Mesenchymal stem cell (in vitro differentiated cells and primary cell): ENCODE measurements at regions not wholly inside any gene's neighbourhood (a gene's known extent, or its start where the extent isn't known, plus 50 kb on each side); places are given as distances from the start of the nearest gene placed in this dataset.

ENCODE experiments used
- DNase-seq: peaks from one replicate; pipeline ENCODE4 v3.0.0-alpha.2; 2013
- H2AFZ ChIP-seq: one replicate; pipeline ENCODE4 v1.6.1; 2013; ENCODE audit warnings: low read depth, mild to moderate bottlenecking, control low read depth, inconsistent platforms, low read length, moderate library complexity
- H2AK5ac ChIP-seq: 2 replicates; pipeline ENCODE4 v1.6.1; 2013; ENCODE audit warnings: low read length, moderate library complexity, mild to moderate bottlenecking, inconsistent platforms; ENCODE audit not compliant: severe bottlenecking
- H2BK120ac ChIP-seq: one replicate; pipeline ENCODE4 v1.6.1; 2013; ENCODE audit warnings: low read depth, mild to moderate bottlenecking, inconsistent platforms, low read length, moderate library complexity
- H2BK12ac ChIP-seq, 2 experiments: one replicate each; pipeline ENCODE4 v1.6.1; 2013; ENCODE audit warnings: inconsistent platforms in 2 of 2, low read length in 2 of 2, mild to moderate bottlenecking in 2 of 2, moderate library complexity in 2 of 2, control low read depth in 1 of 2
- H2BK15ac ChIP-seq: one replicate; pipeline ENCODE4 v1.6.1; 2013; ENCODE audit warnings: mild to moderate bottlenecking, low read depth, inconsistent platforms; ENCODE audit not compliant: poor library complexity, severe bottlenecking
- H2BK5ac ChIP-seq: 2 replicates; pipeline ENCODE4 v1.6.1; 2013; ENCODE audit warnings: low read depth, mild to moderate bottlenecking, low read length, control low read depth, inconsistent platforms; ENCODE audit not compliant: poor library complexity, severe bottlenecking
- H3K14ac ChIP-seq, 2 experiments: one replicate each; pipeline ENCODE4 v1.6.1; 2013; ENCODE audit warnings: inconsistent platforms in 2 of 2, low read length in 2 of 2, control low read depth in 1 of 2, mild to moderate bottlenecking in 1 of 2, moderate library complexity in 1 of 2
- H3K18ac ChIP-seq, 2 experiments: one replicate each; pipeline ENCODE4 v1.6.1; 2013; ENCODE audit warnings: inconsistent platforms in 2 of 2, low read length in 2 of 2, control low read depth in 1 of 2, low read depth in 1 of 2, mild to moderate bottlenecking in 1 of 2
- H3K23ac ChIP-seq, 2 experiments: one replicate each; pipeline ENCODE4 v1.6.1; 2013; ENCODE audit warnings: inconsistent platforms in 2 of 2, low read length in 2 of 2, mild to moderate bottlenecking in 2 of 2, moderate library complexity in 2 of 2, control low read depth in 1 of 2
- H3K27ac ChIP-seq: 2 replicates; pipeline ENCODE4 v1.5.1; 2013; ENCODE audit warnings: mild to moderate bottlenecking, moderate library complexity, low read length, control low read depth, inconsistent platforms; ENCODE audit not compliant: poor library complexity, severe bottlenecking
- H3K27me3 ChIP-seq, 2 experiments: 2 replicates each; pipeline versions ENCODE4 v1.6.1 to v1.7.0; 2013; ENCODE audit warnings: low read length in 2 of 2, mild to moderate bottlenecking in 2 of 2, moderate library complexity in 2 of 2, control low read depth in 1 of 2, inconsistent platforms in 1 of 2; ENCODE audit not compliant: control insufficient read depth in 1 of 2, insufficient read depth in 1 of 2
- H3K36me3 ChIP-seq, 2 experiments: 2 replicates each; pipeline versions ENCODE4 v1.6.1 to v1.7.0; 2013; ENCODE audit warnings: low read length in 2 of 2, control low read depth in 1 of 2, inconsistent platforms in 1 of 2, low read depth in 1 of 2, mild to moderate bottlenecking in 1 of 2; ENCODE audit not compliant: insufficient read depth in 2 of 2, control insufficient read depth in 1 of 2
- H3K4ac ChIP-seq, 2 experiments: one replicate each; pipeline ENCODE4 v1.6.1; 2013; ENCODE audit warnings: inconsistent platforms in 2 of 2, low read length in 2 of 2, mild to moderate bottlenecking in 2 of 2, moderate library complexity in 2 of 2, control low read depth in 1 of 2, low read depth in 1 of 2
- H3K4me1 ChIP-seq: 2 replicates; pipeline ENCODE4 v1.6.1; 2013; ENCODE audit warnings: low read depth, low read length, control low read depth; ENCODE audit not compliant: control insufficient read depth, insufficient read depth
- H3K4me2 ChIP-seq: 2 replicates; pipeline ENCODE4 v1.6.1; 2013; ENCODE audit warnings: low read length, mild to moderate bottlenecking, inconsistent platforms; ENCODE audit not compliant: poor library complexity, severe bottlenecking
- H3K4me3 ChIP-seq, 2 experiments: 2 replicates each; pipeline versions ENCODE4 v1.5.1 to v1.7.0; 2013; ENCODE audit warnings: low read length in 2 of 2, mild to moderate bottlenecking in 2 of 2, control low read depth in 1 of 2, low read depth in 1 of 2; ENCODE audit not compliant: insufficient read depth in 1 of 2
- H3K79me1 ChIP-seq: replicated peaks from 2 replicates; pipeline ENCODE4 v1.6.1; 2013; ENCODE audit warnings: mild to moderate bottlenecking, control low read depth, low read length, inconsistent platforms; ENCODE audit not compliant: poor library complexity, severe bottlenecking
- H3K9ac ChIP-seq: 2 replicates; pipeline ENCODE4 v1.7.0; 2013; ENCODE audit warnings: mild to moderate bottlenecking, low read length, moderate library complexity
- H3K9me3 ChIP-seq: 2 replicates; pipeline ENCODE4 v1.7.0; 2013; ENCODE audit warnings: mild to moderate bottlenecking, low read length; ENCODE audit not compliant: control insufficient read depth
- H4K8ac ChIP-seq: one replicate; pipeline ENCODE4 v1.6.1; 2013; ENCODE audit warnings: inconsistent platforms, mild to moderate bottlenecking, low read length, moderate library complexity
- H4K91ac ChIP-seq: one replicate; pipeline ENCODE4 v1.6.1; 2013; ENCODE audit warnings: mild to moderate bottlenecking, low read length, inconsistent platforms
- WGBS: methylation state at CpG from one replicate; pipeline ENCODE4 v1.1.7; 2013; ENCODE audit warnings: mixed read lengths; 5-methylcytosine and 5-hydroxymethylcytosine counted together

DNA sequence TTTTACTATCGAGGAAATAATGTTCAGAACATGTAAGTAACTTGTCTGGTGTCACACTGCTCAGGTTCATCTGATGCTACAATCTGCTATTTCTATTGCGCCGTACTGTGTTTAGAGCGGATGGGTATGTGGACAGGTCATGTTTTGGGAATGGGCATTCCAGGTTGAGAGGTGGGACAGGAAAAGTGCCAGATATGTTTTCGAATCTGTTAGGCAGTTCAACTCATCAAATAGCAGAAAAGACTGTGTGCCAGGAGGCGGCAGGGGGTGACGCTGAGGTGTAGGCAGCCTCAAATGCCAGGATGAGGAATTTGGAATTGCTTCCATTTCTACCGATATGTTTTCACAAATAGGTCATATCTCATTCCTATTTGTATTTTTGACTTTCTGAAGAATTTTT lies 123.8 kb downstream of the HRH4 start:
- Histone ChIP-seq H3K79me1 (no peaks in the 10 kb centered on the region), H3K14ac (no peak overlapping the region), H2BK12ac (no peak overlapping the region), H3K4me3 (no peak overlapping the region), H2BK5ac (no peak overlapping the region), H3K9me3 (no peaks in the 10 kb centered on the region), H4K8ac (no peak overlapping the region), H4K91ac (no peak overlapping the region), H2AFZ (no peak overlapping the region), H3K27ac (no peak overlapping the region), H2AK5ac (no peak overlapping the region), H3K18ac (no peak overlapping the region), H3K36me3 (no peaks in the 10 kb centered on the region), H2BK120ac (no peak overlapping the region), H3K4ac (no peak overlapping the region), H3K4me2 (no peak overlapping the region), H2BK15ac (no peak overlapping the region), H3K23ac (no peak overlapping the region), H3K27me3 (peaks cover 5 to 28% of the 10 kb centered on the region in 2 experiments), H3K9ac (no peak overlapping the region), H3K4me1 (no peaks in the 10 kb centered on the region)
- DNase-seq = no peak
- 95% methylated on average over 7 of the region's 8 CpGs for WGBS

DNA sequence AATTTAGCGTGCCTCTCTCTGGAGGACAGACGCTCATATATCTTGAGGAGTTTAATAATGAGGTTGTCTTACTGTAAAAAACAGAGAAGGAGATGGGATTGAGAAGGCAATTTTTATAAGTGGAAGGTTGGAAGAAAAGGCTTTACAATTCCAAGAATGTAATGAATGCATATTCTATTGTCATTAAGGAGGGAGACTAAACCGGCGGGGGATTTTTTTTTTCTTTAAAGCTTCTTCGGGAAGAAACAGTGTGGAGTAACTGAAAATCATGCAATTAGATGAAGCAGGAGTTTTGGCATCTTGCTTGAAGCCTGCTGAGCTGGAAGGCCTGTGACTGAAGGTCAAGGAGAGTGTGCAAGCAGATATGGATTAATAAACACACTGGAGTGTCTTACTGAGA lies 124.4 kb downstream of the HRH4 start:
- Histone ChIP-seq H3K18ac (no peak overlapping the region), H3K4me2 (no peak overlapping the region), H2BK120ac (no peak overlapping the region), H3K4me3 (no peak overlapping the region), H3K36me3 (no peaks in the 10 kb centered on the region), H2BK5ac (no peak overlapping the region), H3K4me1 (no peaks in the 10 kb centered on the region), H2BK12ac (no peak overlapping the region), H4K91ac (no peak overlapping the region), H3K27me3 (peaks cover 5 to 22% of the 10 kb centered on the region in 2 experiments), H3K4ac (no peak overlapping the region), H4K8ac (no peak overlapping the region), H3K27ac (no peak overlapping the region), H3K9me3 (no peaks in the 10 kb centered on the region), H2BK15ac (no peak overlapping the region), H3K14ac (no peak overlapping the region), H3K23ac (no peak overlapping the region), H3K9ac (no peak overlapping the region), H2AK5ac (no peak overlapping the region), H2AFZ (no peak overlapping the region), H3K79me1 (no peaks in the 10 kb centered on the region)
- 67% methylated on average over 5 of the region's 5 CpGs for WGBS
- DNase-seq = no peak

DNA sequence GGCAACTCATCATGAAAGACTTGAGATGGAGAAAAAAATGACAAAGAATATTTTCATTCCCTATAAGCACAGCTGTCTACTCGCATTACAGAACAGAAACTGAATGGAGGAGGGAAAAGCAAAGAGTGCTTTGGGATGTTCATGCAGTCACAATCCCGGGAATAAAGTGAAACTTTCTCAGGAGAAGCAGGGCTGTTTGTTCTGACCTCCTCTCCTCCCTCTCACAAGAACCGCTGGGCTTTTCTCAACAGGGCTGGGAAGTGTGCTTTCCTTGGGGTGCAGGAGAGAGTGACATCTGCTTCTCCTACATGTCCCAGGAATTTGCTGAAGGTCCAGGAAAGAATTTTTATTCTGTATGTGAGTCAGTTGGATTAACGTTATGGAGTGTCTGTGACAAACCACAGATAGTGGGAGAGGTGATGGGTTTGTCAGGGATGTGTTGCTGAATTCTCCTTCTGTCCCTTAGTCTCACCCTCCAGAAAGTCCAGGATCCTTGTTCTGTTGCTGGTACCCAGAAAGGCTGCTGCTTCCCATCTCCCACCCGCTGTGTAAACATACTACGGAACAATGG lies 125.6 kb downstream of the HRH4 start:
- no peaks in the 10 kb centered on the region for H3K79me1 ChIP-seq
- no peak overlapping the region for H4K8ac ChIP-seq
- no peak overlapping the region for H3K23ac ChIP-seq
- no peak overlapping the region for H2BK5ac ChIP-seq
- H2BK120ac ChIP-seq = no peak overlapping the region
- 69% methylated on average over 4 of the region's 6 CpGs for WGBS
- DNase-seq = no peak
- no peak overlapping the region for H2BK15ac ChIP-seq
- H3K4ac ChIP-seq = no peak overlapping the region
- H3K4me2 ChIP-seq = no peak overlapping the region
- no peak overlapping the region for H3K9ac ChIP-seq
- no peaks in the 10 kb centered on the region for H3K9me3 ChIP-seq
- no peak overlapping the region for H2BK12ac ChIP-seq
- H2AK5ac ChIP-seq = no peak overlapping the region
- H3K18ac ChIP-seq = no peak overlapping the region
- no peaks in the 10 kb centered on the region for H3K36me3 ChIP-seq
- peaks cover 5 to 22% of the 10 kb centered on the region in 2 experiments for H3K27me3 ChIP-seq
- H3K4me3 ChIP-seq = no peak overlapping the region
- H3K27ac ChIP-seq = no peak overlapping the region
- H2AFZ ChIP-seq = no peak overlapping the region
- peak overlapping the region in 1 of 2 experiments; percentile 57 for H3K14ac ChIP-seq
- H3K4me1 ChIP-seq = no peaks in the 10 kb centered on the region
- H4K91ac ChIP-seq = no peak overlapping the region

DNA sequence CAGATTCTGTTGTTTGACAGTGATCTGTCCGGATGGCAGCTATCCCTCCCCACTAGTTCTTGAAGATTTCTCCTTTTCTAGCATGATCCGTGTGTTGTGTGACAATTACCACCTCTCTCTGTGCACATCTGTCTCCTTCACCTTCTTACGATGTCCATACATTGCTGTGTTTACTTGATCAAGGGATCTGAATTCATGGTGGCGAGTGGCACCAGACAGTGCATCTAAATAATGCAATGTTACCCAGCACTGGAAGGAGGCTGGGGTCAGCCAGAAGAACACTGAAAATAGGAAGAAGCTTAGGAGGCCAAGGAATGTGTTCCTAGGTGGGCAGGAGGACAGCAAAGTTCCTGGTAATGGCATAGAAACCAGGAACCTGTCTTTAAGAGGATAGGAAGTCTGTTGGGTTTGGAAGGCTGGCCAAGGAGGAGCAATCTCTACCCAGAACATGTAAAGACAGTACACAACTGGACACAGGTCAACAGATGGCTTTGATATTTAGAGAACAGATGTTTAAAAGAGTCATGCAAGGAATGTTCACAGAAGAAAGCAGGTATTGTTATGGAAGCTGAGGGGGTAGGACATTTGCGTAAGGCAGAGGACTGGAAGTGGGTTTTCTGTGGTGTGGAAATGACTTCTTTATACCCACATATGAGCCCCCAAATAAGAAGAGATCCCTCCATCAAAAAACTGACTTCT lies 126.4 kb downstream of the HRH4 start:
- Histone ChIP-seq H3K9ac (no peak overlapping the region), H3K14ac (no peak overlapping the region), H3K23ac (no peak overlapping the region), H2BK5ac (no peak overlapping the region), H3K9me3 (no peaks in the 10 kb centered on the region), H2AFZ (no peak overlapping the region), H3K4me3 (no peak overlapping the region), H3K4me1 (no peaks in the 10 kb centered on the region), H2AK5ac (no peak overlapping the region), H2BK15ac (no peak overlapping the region), H2BK120ac (no peak overlapping the region), H4K8ac (no peak overlapping the region), H3K27ac (no peak overlapping the region), H3K79me1 (no peaks in the 10 kb centered on the region), H3K27me3 (peaks cover 5 to 22% of the 10 kb centered on the region in 2 experiments), H2BK12ac (no peak overlapping the region), H3K4me2 (no peak overlapping the region), H4K91ac (no peak overlapping the region), H3K4ac (no peak overlapping the region), H3K18ac (no peak overlapping the region), H3K36me3 (no peaks in the 10 kb centered on the region)
- 97% methylated on average over 4 of the region's 5 CpGs for WGBS
- DNase-seq = no peak
